ENCODE measurements at regions not wholly inside any gene's neighbourhood (a gene's known extent, or its start where the extent isn't known, plus 50 kb on each side); places are given as distances from the start of the nearest gene placed in this dataset.

GRCh38 chr4:60913002-60913401 lies 287.1 kb upstream of the ADGRL3 start:
- TF ChIP-seq CTCF (IDR thresholded peaks at IDR 0.05) = no peak
- no peak for TF ChIP-seq EP300 (IDR thresholded peaks at IDR 0.05)
- TF ChIP-seq POLR2AphosphoS5 (IDR thresholded peaks at IDR 0.05) = no peak
- TF ChIP-seq POLR2A (IDR thresholded peaks at IDR 0.05) = no peak
